Mesendoderm (in vitro differentiated cells): ENCODE measurements at regions not wholly inside any gene's neighbourhood (a gene's known extent, or its start where the extent isn't known, plus 50 kb on each side); places are given as distances from the start of the nearest gene placed in this dataset.
A peak's percentile ranks its signal among the peaks of the same experiment; 100 is the strongest.

Source experiments
- DNase-seq: peaks from one replicate; pipeline ENCODE4 v3.0.0; 2013
- H2AK5ac ChIP-seq: 2 replicates; pipeline ENCODE4 v1.6.1; 2013; ENCODE audit warnings: low read length, inconsistent platforms
- H2BK120ac ChIP-seq: 2 replicates; pipeline ENCODE4 v1.6.1; 2013; ENCODE audit warnings: low read depth, mild to moderate bottlenecking, low read length, moderate library complexity, mixed read lengths
- H2BK15ac ChIP-seq: replicated peaks from 2 replicates; pipeline ENCODE4 v1.6.1; 2013; ENCODE audit warnings: low read depth, mild to moderate bottlenecking, moderate library complexity
- H2BK5ac ChIP-seq: 2 replicates; pipeline ENCODE4 v1.6.1; 2013; ENCODE audit warnings: low read length, inconsistent platforms
- H3K18ac ChIP-seq: 2 replicates; pipeline ENCODE4 v1.6.1; 2013; ENCODE audit warnings: mild to moderate bottlenecking, low read length, mixed read lengths
- H3K23ac ChIP-seq: one replicate; pipeline ENCODE4 v1.6.1; 2013; ENCODE audit warnings: low read length
- H3K27ac ChIP-seq: 2 replicates; pipeline ENCODE4 v1.5.1; 2013; ENCODE audit warnings: low read depth, mild to moderate bottlenecking, inconsistent platforms, low read length, moderate library complexity
- H3K27me3 ChIP-seq: 2 replicates; pipeline ENCODE4 v1.6.1; 2013; ENCODE audit warnings: low read length, control low read depth, mild to moderate bottlenecking, inconsistent platforms; ENCODE audit not compliant: insufficient read depth, poor library complexity
- H3K36me3 ChIP-seq: 2 replicates; pipeline ENCODE4 v1.6.1; 2013; ENCODE audit warnings: low read length, inconsistent platforms; ENCODE audit not compliant: control insufficient read depth, insufficient read depth
- H3K4ac ChIP-seq: one replicate; pipeline ENCODE4 v1.6.1; 2013; ENCODE audit warnings: low read depth, mild to moderate bottlenecking, low read length, moderate library complexity
- H3K4me1 ChIP-seq: 2 replicates; pipeline ENCODE4 v1.6.1; 2013; ENCODE audit warnings: low read depth, low read length, inconsistent platforms; ENCODE audit not compliant: control insufficient read depth
- H3K4me2 ChIP-seq: 2 replicates; pipeline ENCODE4 v1.6.1; 2013; ENCODE audit warnings: low read length
- H3K4me3 ChIP-seq: 2 replicates; pipeline ENCODE4 v1.5.1; 2013; ENCODE audit warnings: mild to moderate bottlenecking, low read length
- H3K56ac ChIP-seq: one replicate; pipeline ENCODE4 v1.6.1; 2013; ENCODE audit warnings: low read length
- H3K79me1 ChIP-seq: 2 replicates; pipeline ENCODE4 v1.6.1; 2013; ENCODE audit warnings: low read length, inconsistent platforms
- H3K79me2 ChIP-seq: 2 replicates; pipeline ENCODE4 v1.6.1; 2013; ENCODE audit warnings: mild to moderate bottlenecking, low read length; ENCODE audit not compliant: control insufficient read depth, insufficient read depth
- H3K9ac ChIP-seq: 2 replicates; pipeline ENCODE4 v1.6.1; 2013; ENCODE audit warnings: low read length, inconsistent platforms
- H4K5ac ChIP-seq: one replicate; pipeline ENCODE4 v1.6.1; 2013; ENCODE audit warnings: low read length
- H4K8ac ChIP-seq: one replicate; pipeline ENCODE4 v1.6.1; 2013; ENCODE audit warnings: low read depth, mild to moderate bottlenecking, control low read depth, low read length, moderate library complexity
- WGBS: extraction: QIAGEN DNeasy Blood & Tissue Kit; methylation state at CpG from one replicate; pipeline ENCODE4 v1.1.7; 2013; ENCODE audit warnings: low lambda C conversion rate, missing lambda C conversion rate; ENCODE audit not compliant: insufficient coverage; ENCODE audit errors: extremely low coverage; 5-methylcytosine and 5-hydroxymethylcytosine counted together

GRCh38 chr5:68084396-68084795 lies 131.2 kb upstream of the PIK3R1 start:
- H2BK15ac ChIP-seq: no peak overlapping the region
- no peak overlapping the region for H3K4me3 ChIP-seq
- no peak overlapping the region for H3K18ac ChIP-seq

DNA sequence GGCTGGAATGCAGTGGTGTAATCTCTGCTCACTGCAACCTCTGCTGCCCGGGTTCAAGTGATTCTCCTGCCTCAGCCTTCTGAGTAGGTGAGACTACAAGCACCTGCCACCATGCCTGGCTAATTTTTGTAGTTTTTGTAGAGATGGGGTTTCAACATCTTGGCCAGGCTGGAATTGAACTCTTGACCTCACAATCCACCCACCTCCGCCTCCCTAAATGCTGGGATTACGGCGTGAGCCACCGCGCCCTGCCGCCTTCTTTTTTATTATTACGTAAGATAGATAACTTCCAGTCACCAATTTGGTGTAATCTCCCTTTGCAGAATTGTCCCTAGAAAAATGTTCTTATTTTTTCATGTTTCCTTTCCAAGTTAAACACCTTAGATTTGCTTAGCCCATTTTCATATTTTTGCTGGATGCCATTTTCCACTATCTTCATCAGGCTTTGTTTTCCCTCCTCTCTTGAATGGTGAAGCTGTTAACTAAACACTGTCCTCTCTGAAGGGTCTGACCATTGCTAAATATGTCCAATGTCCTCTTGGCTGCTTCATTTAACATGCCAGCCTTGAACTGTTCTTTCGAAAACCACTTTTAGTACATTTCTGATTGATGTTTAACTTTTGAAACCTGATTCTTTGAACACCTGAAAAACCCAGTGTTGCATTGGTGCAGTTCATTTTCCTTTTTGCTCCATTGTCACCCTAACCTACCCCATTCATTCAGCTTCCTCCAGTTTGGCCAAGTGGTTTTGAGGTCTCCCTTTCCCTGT lies 135.1 kb upstream of the PIK3R1 start:
- DNase-seq: no peak
- Histone ChIP-seq H3K23ac (no peak overlapping the region), H3K36me3 (no peaks in the 10 kb centered on the region), H3K4me1 (no peaks in the 10 kb centered on the region), H3K9ac (no peak overlapping the region), H3K27me3 (no peaks in the 10 kb centered on the region), H3K79me2 (no peaks in the 10 kb centered on the region), H4K8ac (no peak overlapping the region), H2BK5ac (no peak overlapping the region), H3K56ac (no peak overlapping the region), H3K27ac (no peak overlapping the region), H3K79me1 (no peaks in the 10 kb centered on the region), H4K5ac (no peak overlapping the region), H2BK15ac (no peak overlapping the region), H3K4ac (no peak overlapping the region), H3K18ac (no peak overlapping the region), H3K4me2 (no peak overlapping the region), H3K4me3 (no peak overlapping the region), H2BK120ac (no peak overlapping the region), H2AK5ac (no peak overlapping the region)
- WGBS: no CpG with 5 or more reads among the region's 9 CpGs

More at GRCh38 chr5:68084396-68084795, 131.2 kb upstream of the PIK3R1 start:
- Histone ChIP-seq H4K5ac (no peak overlapping the region), H2BK120ac (no peak overlapping the region), H3K36me3 (no peaks in the 10 kb centered on the region), H3K23ac (no peak overlapping the region), H3K4ac (no peak overlapping the region), H2AK5ac (no peak overlapping the region), H2BK5ac (no peak overlapping the region), H3K79me1 (no peaks in the 10 kb centered on the region), H3K27me3 (no peaks in the 10 kb centered on the region), H3K4me1 (no peaks in the 10 kb centered on the region), H4K8ac (no peak overlapping the region), H3K79me2 (no peaks in the 10 kb centered on the region), H3K27ac (no peak overlapping the region), H3K56ac (no peak overlapping the region), H3K4me2 (no peak overlapping the region), H3K9ac (no peak overlapping the region)
- no peak for DNase-seq

DNA sequence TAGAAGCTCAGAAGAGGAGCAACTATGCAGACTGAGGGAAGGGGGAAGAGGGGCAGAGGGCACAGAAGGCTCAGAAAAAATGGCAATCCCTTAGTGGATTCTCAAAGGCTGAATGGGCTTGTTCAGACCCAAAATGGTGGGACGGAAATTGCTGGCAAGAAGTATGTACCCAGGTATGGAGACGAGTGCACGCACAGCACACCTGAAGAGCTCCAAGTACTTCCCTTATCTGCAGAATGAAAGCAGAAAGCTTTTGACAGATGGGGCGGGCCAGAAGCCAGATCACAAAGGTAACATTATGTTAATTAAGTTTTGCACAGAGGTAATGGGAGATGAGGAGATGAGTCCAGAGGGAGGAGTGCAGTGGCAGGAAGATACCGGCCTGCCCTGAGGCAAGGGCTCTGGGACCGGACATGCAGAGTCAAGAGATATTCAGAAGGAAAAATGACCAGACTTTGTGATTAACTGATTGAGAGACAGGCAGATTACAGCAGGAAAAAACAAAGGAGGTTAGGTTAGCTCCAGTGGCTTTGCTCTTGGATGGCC lies 138.1 kb upstream of the PIK3R1 start:
- Histone ChIP-seq H3K23ac (no peak overlapping the region), H3K27ac (no peak overlapping the region), H3K9ac (no peak overlapping the region), H3K4me2 (no peak overlapping the region), H4K8ac (no peak overlapping the region), H3K27me3 (no peaks in the 10 kb centered on the region), H3K4me3 (no peak overlapping the region), H3K36me3 (no peaks in the 10 kb centered on the region), H2BK120ac (no peak overlapping the region), H2BK5ac (no peak overlapping the region), H3K4ac (no peak overlapping the region), H3K18ac (no peak overlapping the region), H2AK5ac (no peak overlapping the region), H3K79me1 (no peaks in the 10 kb centered on the region), H4K5ac (no peak overlapping the region), H3K79me2 (no peaks in the 10 kb centered on the region), H3K56ac (peak overlapping the region; percentile 34), H3K4me1 (no peaks in the 10 kb centered on the region), H2BK15ac (no peak overlapping the region)
- DNase-seq: no peak
- WGBS: no CpG with 5 or more reads among the region's 6 CpGs

DNA sequence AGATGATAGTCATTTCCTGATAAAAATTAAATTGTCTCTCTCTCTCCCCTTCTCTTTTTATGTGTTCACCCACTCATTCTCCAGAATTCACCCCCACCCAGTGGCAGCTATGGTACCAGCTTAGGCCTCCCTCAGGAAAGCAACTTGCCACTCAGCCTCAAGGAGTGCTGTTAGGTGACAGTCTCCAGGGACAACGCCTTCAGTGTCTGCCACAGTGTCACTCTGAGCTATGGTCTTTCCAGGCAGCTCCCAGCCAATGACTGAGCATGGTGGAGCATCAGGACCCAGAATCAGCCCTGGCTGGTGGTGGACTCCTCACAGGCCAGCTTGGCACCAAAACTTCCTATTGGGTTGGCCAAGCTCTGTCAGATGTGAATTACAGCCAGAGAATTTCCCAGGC lies 140.9 kb upstream of the PIK3R1 start:
- H3K56ac ChIP-seq: no peak overlapping the region
- no peak overlapping the region for H2BK120ac ChIP-seq
- H4K5ac ChIP-seq: no peak overlapping the region
- H3K36me3 ChIP-seq: no peaks in the 10 kb centered on the region
- H3K79me1 ChIP-seq: no peaks in the 10 kb centered on the region
- H3K27ac ChIP-seq: no peak overlapping the region
- WGBS: no CpG with 5 or more reads among the region's 1 CpG
- H2BK5ac ChIP-seq: no peak overlapping the region
- no peaks in the 10 kb centered on the region for H3K27me3 ChIP-seq
- H2AK5ac ChIP-seq: no peak overlapping the region
- H2BK15ac ChIP-seq: no peak overlapping the region
- no peaks in the 10 kb centered on the region for H3K4me1 ChIP-seq
- H3K23ac ChIP-seq: no peak overlapping the region
- H4K8ac ChIP-seq: no peak overlapping the region
- H3K4me2 ChIP-seq: no peak overlapping the region
- no peak overlapping the region for H3K4ac ChIP-seq
- no peaks in the 10 kb centered on the region for H3K79me2 ChIP-seq
- H3K9ac ChIP-seq: no peak overlapping the region
- H3K18ac ChIP-seq: no peak overlapping the region
- DNase-seq: peak; percentile 55
- no peak overlapping the region for H3K4me3 ChIP-seq

DNA sequence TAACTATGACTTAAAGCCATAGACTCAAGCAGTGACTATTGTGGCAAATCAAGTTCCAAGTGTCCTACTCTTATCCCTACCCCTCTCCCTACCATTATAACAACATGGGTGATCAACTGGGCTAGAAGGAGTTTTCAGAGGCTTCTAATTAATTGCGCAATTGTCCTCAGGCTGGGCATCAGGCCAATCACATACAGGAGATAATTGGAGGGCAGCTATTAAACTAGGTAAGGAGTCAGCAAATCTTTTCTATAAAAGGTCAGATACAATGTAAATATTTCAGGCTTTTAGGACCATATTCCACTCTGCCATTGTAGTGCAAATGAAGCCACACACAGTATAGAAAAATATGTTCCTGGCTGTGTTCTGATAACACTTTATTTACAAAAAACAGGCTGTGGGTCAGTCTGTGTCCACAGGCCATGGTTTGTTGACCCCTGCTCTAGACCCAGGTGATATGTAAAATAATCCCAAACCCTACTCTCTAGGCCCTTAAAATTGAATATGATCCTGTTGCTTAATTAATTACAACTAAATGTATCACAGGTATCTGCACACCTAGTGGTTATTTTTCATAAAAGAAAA lies 141.4 kb upstream of the PIK3R1 start:
- no peak for DNase-seq
- H4K5ac ChIP-seq: no peak overlapping the region
- no peak overlapping the region for H3K56ac ChIP-seq
- H3K4me2 ChIP-seq: no peak overlapping the region
- H3K4me3 ChIP-seq: no peak overlapping the region
- H3K79me1 ChIP-seq: no peaks in the 10 kb centered on the region
- H2BK5ac ChIP-seq: no peak overlapping the region
- no peaks in the 10 kb centered on the region for H3K79me2 ChIP-seq
- no CpG with 5 or more reads among the region's 1 CpG for WGBS
- H3K27me3 ChIP-seq: no peaks in the 10 kb centered on the region
- no peak overlapping the region for H3K27ac ChIP-seq
- H2BK15ac ChIP-seq: no peak overlapping the region
- H3K4me1 ChIP-seq: no peaks in the 10 kb centered on the region
- H3K23ac ChIP-seq: no peak overlapping the region
- H2AK5ac ChIP-seq: no peak overlapping the region
- no peak overlapping the region for H3K18ac ChIP-seq
- no peak overlapping the region for H3K9ac ChIP-seq
- H3K36me3 ChIP-seq: no peaks in the 10 kb centered on the region
- H3K4ac ChIP-seq: no peak overlapping the region
- H4K8ac ChIP-seq: no peak overlapping the region
- no peak overlapping the region for H2BK120ac ChIP-seq
